T-helper 2 cell (primary cell): ENCODE measurements at regions not wholly inside any gene's neighbourhood (a gene's known extent, or its start where the extent isn't known, plus 50 kb on each side); places are given as distances from the start of the nearest gene placed in this dataset.

Source experiments
- DNase-seq, 5 experiments: peaks; one replicate each; pipeline versions ENCODE4 v3.0.0 to v3.0.0-alpha.2; 2012 to 2022

- no peak for DNase-seq
Measured at GRCh38 chr5:106171132-106171531, 1499.6 kb downstream of the EFNA5 start.

GRCh38 chr5:106167766-106168165, 1503.0 kb downstream of the EFNA5 start:
- DNase-seq = no peak

DNA sequence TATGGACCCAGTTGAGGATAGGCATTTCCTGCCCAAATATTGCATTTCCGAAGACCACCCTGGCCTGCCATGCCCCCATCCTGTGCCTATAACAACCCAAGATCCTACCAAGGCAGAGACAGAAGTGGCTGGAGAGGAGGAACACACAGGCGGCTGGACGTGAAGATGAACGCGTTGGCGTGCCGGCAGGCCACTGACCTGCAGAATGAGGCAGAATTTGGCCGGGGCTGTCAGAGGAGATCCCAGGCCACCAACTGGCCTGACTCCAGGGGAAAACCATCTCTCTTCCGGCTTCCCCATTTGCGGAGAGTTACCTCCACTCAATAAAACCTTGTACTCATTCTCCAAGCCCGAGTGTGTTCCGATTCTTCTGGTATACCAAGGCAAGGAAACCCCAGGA, 1507.5 kb downstream of the EFNA5 start:
- DNase-seq = no peak

DNA sequence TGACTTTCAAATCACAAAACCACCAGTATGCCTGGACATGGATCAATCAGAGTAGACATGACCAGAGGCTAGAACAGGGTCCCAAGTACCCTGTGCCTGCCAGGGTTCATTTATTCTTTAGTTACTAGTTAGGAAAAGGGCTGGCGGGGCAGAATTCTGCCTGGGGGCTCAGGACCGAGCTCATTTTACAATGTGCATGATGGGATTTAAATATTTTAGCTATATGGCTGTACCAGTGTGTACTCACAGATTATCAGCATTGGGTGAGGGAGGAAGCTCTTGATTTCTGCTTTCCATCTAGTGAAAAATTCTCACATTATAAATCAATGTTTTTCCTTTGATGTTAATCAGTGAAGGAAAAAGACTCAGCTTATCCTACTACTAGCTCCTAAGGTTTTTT, 1511.1 kb downstream of the EFNA5 start:
- DNase-seq = no peak

- no peak for DNase-seq
Measured at GRCh38 chr5:106154280-106154716, 1516.4 kb downstream of the EFNA5 start.

- DNase-seq = no peak
Measured at GRCh38 chr5:106152569-106152968, 1518.2 kb downstream of the EFNA5 start.

DNA sequence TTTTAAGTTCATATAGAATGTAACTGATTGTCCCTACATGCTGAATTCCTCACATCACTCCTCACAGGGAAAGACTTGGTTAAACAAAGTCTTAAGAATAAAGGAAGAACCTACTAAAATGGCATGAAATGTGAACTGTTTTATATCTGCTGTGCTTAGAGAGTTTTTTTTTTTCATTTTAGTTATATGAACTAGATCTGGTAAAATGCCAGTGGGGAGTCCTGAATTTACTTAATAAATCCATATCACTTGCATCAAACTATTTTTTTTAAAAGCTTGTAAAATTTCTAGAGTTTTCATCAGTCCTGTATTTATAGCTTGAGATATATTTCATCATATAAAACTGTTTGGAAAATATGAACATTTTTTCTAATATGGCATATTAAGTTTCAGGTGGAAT, 1528.6 kb downstream of the EFNA5 start:
- no peak for DNase-seq

GRCh38 chr5:106140101-106140500, 1530.6 kb downstream of the EFNA5 start:
- DNase-seq = no peak

DNA sequence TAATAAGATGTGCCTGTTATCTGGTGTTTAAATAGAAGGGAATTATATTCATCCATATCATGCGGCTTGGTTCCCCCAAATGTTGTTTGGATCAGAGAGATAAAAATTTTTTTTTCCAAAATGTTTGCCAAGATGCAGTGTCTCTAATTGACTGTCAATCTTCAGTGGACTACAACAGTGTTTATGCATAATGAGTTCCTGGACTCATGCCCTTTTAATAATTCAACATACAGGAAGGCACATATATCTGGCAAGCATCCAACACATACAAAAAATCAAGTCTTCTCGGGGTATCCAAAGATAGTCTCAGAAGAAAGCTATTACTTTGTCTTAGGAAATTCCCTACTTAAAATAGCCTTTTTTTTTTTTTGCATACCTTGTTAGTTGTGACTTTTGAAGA, 1534.7 kb downstream of the EFNA5 start:
- no peak for DNase-seq

DNA sequence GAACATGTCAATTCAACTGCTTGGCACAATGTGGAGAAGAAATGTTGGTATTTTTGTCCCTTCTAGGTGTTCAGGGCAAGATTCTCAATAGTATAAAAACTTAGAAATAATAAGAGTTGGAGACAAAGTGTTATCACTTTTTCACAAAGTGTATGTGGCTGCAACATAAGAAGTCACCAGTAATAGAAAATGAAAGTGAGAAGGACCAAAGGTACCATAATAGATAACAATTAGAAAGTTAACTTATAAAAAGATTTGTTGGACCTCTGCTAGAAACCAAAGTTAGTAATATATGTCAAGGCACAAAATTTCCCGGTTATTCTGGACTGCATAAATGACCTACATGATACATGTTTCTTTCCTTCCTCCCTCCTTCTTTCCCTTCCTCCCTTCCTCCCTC, 1535.3 kb downstream of the EFNA5 start:
- no peak for DNase-seq

DNA sequence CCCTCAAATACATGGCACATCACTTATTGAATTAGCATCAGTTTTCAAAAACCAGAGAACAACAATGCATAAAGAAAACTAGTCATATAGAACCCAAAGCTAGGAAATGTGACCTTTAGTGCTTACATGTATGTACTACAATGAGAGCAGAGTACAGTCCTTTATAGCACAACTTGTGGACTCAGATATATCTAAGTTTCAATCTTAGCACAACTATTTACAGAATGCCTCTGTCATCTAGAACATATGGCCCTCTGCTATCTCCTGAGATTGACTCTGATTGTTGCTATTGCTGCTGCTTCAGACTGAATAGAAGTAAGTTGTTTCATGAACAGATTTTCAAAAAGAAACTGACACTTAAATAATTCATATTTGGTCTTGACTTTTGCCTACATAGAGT, 1536.2 kb downstream of the EFNA5 start:
- no peak for DNase-seq

DNA sequence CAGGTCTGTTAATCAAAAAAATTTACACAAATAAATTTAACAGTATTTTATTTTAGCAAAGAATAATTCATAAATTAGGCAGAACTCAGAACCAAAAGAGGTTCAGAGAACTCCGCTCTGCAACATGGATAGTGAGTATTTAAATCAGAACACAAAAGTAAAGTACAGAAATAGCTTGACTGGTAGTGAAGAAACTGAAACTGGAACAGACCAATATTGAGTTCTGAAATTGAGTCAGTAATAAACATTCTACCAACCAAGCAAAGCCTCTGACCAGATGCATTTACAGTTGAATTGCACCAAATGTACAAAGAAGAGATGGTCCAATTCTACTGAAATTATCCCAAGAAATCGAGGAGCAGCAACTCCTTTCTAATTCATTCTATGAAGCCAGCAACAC, 1542.8 kb downstream of the EFNA5 start:
- DNase-seq = no peak

DNA sequence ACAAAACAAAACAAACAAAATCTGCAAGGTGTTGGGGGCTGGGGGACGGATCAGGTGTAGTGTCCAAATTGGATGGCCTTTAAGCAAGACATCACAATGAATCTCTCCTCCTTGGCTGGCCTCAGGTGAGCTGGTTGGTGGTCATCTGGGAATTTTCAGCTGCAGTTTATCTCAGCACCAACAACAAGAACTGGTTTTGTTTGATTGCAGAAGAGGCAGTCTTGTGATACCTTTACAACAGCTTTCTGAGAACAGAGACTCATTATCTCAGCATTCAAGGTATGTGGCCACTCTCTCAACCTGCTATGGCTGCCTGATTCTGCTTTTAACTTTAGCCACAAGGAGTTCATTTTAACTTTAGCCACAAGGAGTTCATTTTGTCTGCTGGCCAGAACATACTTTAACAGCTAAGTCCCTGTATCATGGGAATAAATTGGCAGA, 1543.4 kb downstream of the EFNA5 start:
- no peak for DNase-seq

DNA sequence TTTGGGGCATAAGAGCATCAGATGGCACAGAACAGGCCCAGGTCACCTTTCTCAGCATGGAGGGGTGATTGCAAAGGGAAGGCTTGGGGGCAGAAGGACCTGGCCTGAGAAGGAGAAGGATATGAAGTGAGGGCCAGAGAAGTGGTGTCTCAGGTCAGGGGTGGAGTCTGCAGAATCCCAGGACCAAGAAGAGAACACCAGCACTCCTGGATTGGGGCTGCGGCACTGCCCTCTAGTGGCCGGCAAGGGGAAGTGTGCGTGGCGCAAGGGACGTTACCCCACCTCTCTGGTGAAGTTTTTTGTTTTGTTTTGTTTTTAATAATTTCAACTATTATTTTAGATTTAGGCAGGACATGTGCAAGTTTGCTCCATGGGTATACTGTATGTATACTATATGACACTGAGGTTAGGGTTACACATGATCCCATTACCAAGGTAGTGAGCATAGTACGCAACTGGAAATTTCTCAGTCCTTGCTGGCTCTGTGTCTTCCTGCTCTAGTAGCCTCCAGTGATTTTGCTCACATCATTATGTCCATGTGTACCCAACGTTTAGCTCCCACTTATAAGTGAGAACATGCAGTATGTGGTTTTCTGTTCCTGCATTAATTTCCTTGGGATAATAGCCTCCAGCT, 1548.6 kb downstream of the EFNA5 start:
- peak in 1 of 5 experiments; percentile 20 for DNase-seq

DNA sequence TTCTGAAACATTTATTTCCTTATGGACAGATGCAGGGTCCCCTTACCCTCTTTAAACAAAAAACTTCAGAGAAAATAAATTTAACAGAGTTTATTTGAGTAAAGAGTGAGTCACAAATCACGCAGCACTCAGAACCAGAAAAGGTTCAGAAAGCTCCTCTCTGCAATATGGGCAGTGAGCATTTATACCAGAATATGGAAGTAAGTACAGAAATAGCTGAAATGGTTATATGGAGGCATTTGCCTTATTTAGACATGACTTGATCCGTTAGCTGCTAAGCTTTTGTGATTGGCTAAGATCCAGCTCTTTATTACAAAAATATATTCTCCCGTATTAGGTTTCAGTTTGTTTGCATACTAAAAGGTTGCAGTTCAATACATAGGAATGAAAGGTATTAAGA, 1554.1 kb downstream of the EFNA5 start:
- no peak for DNase-seq

GRCh38 chr5:106113922-106114321, 1556.8 kb downstream of the EFNA5 start:
- DNase-seq = no peak

- no peak for DNase-seq
Measured at GRCh38 chr5:106106384-106106783, 1564.4 kb downstream of the EFNA5 start.

DNA sequence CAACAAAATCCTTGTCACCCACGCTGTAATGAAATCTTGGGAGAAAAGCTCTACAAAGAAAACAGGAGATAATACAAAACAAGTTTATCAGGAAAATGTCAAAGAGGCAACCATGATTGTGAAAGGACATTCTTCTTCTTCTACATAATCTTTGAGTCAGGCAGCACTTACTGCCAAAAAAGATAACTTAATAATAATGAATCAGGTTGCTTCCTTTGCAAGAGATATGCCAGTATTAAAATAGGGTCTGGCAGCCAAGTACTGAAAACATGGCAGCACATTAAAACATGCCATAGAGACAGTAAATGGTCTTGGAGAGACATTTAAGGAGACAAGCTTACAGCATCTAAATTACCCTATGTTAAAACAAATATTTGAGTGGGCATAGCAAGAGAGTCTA, 1573.4 kb downstream of the EFNA5 start:
- no peak for DNase-seq

DNA sequence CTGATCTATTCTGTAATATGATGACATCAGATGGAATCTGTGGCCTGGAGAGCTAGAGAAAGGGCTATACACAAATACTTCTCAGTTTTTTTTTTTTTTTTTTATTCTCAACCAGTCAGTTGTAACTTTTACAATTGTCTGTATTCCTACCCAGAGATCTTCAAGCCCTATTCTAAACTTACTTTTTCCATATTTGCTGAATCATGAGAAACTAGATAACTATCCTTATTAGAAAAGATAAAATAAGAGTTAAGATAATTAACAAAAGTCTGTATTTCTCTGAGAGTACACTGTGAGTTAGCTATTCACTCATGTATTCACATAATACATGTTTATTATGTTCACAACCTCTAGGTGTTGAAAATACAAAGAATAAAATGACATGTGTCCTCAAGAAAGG, 1575.9 kb downstream of the EFNA5 start:
- DNase-seq = no peak

DNA sequence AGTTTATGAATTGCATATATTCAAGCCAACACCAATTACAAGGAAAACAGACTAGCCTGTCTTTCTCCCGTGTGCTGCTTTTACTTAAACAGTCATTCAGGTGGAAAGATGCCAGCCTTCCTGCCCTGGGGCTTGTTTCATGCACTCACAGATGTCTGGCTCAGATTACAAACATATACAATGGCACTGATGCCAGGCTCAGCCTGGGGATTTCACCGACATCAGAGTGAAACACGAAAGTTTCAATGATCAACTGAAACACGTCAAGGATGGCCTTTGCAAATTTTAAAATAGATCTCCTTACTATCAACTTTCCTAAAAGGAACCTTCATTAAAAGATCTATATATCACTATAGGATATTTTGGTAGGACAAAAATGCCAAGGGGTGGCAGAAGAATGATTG, 1576.5 kb downstream of the EFNA5 start:
- DNase-seq = no peak

- DNase-seq = no peak
Measured at GRCh38 chr5:106093134-106093533, 1577.6 kb downstream of the EFNA5 start.

DNA sequence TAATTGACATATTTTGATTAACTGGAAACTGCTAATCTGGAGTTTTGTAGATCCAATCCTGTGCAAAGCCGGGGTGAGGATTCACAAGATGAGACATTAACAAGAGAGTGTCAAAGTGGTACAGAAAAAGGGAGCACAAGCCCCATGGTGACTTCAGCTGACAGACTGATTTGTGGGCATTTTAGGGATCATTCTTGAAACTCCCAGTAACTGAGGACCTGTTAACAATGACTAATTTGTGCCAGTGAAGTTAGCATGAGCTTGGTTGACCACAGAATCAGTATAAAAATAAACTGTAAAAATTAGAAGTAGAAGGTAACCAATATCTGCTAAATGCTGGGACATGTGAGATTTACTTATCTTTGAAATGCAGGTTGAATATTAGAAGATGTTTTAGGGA, 1578.3 kb downstream of the EFNA5 start:
- no peak for DNase-seq

GRCh38 chr5:106089073-106089472, 1581.7 kb downstream of the EFNA5 start:
- DNase-seq = no peak

DNA sequence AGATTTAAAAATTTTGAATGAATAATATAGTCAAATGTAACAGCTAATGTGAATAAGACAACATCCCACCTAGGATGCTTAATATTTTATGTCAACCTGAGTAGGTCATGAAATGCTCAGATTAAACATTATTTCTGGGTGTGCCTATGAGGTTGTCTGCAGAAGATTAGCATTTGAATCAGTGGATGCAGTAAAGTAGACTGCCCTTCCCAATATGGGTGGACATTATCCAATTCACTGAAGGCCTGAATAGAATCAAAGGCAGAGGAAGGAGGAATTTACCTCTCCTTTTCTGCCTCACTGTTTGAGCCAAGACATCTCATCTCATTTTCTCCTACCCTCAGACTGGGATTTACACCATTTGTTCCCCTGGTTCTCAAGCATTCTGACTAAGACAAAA, 1582.3 kb downstream of the EFNA5 start:
- DNase-seq = no peak

DNA sequence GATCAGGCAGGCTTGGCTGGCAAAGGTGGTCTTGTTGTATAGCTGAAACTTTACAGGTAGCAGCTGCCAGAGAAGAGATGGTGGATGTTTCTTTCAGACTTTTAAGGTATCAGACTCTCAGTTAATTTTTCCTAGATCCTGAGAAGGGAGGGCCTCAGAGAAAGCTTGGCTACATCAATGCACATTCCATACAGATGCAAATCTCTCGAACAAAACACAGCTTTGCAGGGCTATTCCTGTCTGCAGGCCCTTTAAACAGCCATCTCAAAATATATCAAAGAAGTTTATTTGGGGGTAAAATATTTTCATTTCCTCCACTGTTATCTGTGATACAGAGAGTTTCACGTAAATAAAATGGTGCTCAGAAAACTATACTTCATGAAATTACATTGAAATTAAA, 1584.4 kb downstream of the EFNA5 start:
- no peak for DNase-seq
